ENCODE measurements at regions not wholly inside any gene's neighbourhood (a gene's known extent, or its start where the extent isn't known, plus 50 kb on each side); places are given as distances from the start of the nearest gene placed in this dataset.

DNA sequence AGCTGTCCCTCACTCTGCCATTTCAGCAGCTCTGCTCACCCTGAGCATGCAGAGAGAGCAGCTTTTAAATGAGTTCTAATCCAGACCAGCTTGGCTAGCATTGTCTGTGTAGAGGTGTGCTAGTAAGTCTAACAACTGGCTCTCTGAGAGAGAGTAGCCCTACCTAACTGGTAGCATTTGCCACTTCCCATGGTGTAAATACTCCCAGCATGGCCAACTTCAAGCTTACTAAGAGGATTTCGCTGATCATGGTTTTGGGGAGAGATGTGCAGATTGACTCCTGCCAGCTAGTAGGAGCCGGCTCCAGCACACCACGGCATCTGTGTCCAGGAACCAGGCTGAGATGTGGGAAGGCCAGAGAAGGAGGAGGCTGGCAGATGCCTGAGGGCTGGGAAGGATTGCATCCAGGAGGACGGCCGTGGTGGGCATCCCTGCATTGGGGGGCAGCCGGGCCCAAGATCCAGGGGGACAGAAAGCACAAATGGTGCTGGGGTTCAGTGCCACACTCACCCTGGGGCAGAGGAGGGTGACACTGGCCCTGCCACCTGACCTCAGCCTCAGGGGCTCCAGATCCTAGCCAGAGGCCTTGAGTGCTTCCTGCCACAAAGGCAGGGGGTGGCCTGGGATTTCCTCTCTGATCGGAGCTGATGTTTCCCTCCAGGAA lies 394.9 kb upstream of the TNRC6C start:
- Mint-ChIP-seq H3K36me3 (no peaks in the 10 kb centered on the region), H3K9me3 (no peaks in the 10 kb centered on the region), H3K4me1 (no peaks in the 10 kb centered on the region), H3K27me3 (no peaks in the 10 kb centered on the region), H3K4me3 (no peak overlapping the region), H3K27ac (no peak overlapping the region)

DNA sequence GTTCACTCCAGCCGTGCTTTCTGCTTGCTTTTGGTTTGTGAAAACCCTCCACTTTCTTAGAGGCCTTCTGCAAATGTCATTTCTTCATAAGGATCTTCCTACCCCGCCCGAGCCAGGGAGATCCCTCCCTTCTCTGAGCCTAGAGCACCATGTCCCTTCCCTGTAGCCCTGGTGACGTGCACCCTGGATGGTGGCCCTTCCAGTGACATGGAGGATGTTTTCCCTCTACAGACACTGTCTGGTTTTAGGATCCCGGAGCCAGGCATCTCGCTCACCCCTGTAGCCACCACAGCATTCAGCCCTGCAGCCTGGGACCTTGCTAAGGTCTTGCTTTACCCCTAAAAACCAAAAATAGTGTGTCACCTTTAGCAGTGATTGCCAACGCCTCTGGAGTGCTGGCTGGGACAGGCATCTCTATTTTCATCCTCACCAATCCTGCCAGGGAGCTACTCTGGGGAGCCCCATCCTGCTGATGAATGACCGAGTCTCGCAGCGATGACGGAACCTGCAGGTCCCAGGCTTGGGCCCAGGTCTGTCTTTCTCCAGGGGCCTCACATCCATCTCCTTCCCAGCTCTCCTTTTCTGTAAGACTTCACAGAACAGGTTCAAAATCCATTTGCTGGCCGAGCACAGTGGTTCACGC lies 394.1 kb upstream of the TNRC6C start:
- Mint-ChIP-seq H3K27ac (no peak overlapping the region), H3K27me3 (no peaks in the 10 kb centered on the region), H3K9me3 (no peaks in the 10 kb centered on the region), H3K4me1 (no peaks in the 10 kb centered on the region), H3K36me3 (no peaks in the 10 kb centered on the region), H3K4me3 (no peak overlapping the region)

DNA sequence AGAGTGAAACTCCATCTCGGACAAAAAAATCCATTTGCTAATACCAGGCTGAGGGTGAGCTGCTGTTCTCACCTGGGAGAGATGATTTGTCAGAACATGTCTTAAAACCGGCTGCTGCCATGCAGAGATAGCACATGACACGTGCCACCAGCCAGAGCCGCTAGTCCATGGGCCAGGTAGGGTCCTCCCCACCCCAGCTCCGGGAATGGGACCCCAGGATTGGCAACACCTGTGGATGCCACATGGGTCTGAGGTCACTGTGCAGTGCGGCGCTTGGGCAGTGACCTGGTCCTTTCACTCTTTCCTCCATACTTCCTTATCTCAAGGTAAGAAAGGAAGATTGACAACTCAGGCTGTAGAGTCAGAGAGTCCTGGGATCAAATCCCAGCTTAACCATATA lies 393.3 kb upstream of the TNRC6C start:
- H3K4me1 Mint-ChIP-seq, result no peaks in the 10 kb centered on the region
- H3K4me3 Mint-ChIP-seq, result no peak overlapping the region
- H3K27ac Mint-ChIP-seq, result no peak overlapping the region
- no peaks in the 10 kb centered on the region for H3K27me3 Mint-ChIP-seq
- H3K36me3 Mint-ChIP-seq, result no peaks in the 10 kb centered on the region
- no peaks in the 10 kb centered on the region for H3K9me3 Mint-ChIP-seq

DNA sequence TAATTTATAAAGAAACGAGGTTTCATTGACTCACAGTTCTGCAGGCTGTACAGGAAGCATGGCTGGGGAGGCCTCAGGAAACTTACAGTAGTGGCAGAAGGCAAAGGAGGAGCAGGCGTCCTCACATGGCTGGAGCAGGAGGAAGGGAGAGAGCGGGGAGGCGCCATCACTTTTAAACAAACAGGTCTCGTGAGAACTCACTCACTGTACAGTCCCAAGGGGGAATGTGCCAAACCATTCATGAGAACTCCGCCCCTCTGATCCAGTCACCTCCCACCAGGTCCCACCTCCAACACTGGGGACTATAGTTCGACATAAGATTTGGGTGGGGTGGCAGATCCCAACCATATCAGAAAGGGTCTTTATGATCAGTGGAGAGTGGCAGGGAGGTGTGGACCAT lies 392.4 kb upstream of the TNRC6C start:
- Mint-ChIP-seq H3K27me3 (no peaks in the 10 kb centered on the region), H3K9me3 (no peaks in the 10 kb centered on the region), H3K27ac (no peak overlapping the region), H3K4me1 (no peaks in the 10 kb centered on the region), H3K36me3 (no peaks in the 10 kb centered on the region), H3K4me3 (no peak overlapping the region)

DNA sequence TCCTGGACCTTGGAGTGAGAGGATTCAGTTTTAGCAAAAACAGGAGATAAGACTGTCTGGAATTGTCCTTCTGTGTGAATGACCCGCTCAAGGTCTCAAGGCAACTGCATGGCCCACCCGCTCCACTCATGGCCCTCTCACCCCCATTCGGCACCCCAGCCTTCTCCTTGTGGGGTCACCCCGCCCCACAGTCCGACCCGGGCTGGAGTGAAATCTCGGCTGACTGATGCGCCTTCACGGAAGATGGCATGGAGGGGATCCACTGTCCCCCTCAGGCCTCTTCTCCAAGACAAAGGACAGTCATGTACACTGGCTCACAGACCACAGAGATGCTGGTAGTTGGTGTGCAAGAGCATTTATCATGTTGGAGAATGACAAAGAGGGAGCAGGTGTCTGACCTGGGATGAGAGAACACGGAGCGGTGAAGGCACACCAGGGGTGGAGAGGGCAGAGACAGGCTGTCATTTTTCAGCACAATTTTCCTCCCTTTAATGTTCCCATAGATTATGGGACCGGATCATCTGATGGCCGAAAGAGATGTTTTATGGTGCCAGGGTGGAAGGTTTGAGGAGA lies 391.9 kb upstream of the TNRC6C start:
- Mint-ChIP-seq H3K4me1 (peaks cover 4% of the 10 kb centered on the region), H3K27ac (no peak overlapping the region), H3K4me3 (no peak overlapping the region), H3K9me3 (no peaks in the 10 kb centered on the region), H3K36me3 (no peaks in the 10 kb centered on the region), H3K27me3 (no peaks in the 10 kb centered on the region)

DNA sequence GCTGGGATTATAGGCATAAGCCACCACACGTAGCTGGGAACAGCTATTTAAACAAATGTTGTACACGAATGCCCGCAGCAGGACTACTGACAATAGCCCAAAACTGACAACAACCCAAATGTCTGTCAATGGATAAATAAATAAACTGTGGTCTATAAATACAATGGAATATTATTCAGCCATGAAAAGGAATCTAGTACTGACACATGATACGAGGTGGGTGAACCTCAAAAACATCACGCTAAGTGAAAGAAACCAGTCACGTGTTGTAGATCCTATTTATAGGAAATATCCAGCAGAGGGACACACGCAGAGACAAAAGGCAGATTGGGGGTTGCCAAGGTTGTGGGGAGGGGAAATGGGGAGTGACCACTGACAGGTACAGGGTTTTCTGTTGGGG lies 390.0 kb upstream of the TNRC6C start:
- no peaks in the 10 kb centered on the region for H3K9me3 Mint-ChIP-seq
- H3K27ac Mint-ChIP-seq, result no peak overlapping the region
- H3K36me3 Mint-ChIP-seq, result no peaks in the 10 kb centered on the region
- no peak overlapping the region for H3K4me3 Mint-ChIP-seq
- H3K27me3 Mint-ChIP-seq, result no peaks in the 10 kb centered on the region
- H3K4me1 Mint-ChIP-seq, result peaks cover 8% of the 10 kb centered on the region

DNA sequence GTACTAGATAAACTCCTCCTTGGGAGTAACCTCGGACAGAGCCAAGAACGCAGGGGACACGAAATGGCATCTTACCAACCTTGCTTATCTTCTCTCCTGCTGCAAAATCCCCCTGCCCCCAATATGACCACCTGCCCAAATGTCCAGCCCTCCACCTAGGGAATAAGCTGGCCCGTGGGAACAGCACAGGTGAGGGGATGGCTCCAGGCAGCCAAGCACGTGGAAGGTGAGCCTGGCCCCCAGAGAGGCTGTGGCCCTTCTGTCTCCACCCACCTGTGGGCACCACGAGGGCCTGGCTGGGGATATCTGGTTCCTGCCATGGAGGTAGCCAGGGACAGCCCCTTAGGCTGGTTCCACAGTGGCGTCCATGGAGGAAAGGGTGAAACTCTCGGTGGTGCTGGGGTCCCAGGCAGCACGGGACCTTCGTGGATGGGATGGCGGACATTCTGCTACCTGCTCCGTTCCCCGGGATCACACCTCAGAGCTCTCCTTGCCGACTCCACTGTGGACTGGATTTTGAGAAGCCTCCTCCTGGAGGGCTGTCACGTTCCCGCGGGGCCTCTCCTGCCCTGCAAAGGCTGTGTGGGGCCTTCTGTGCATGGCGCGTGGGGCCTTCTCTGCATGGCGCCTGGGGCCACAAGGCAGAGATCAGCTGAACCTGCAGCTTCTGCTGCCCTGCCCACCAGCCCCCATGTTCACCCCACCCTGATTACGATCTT lies 388.5 kb upstream of the TNRC6C start:
- no peaks in the 10 kb centered on the region for H3K27me3 Mint-ChIP-seq
- no peak overlapping the region for H3K4me3 Mint-ChIP-seq
- no peak overlapping the region for H3K27ac Mint-ChIP-seq

DNA sequence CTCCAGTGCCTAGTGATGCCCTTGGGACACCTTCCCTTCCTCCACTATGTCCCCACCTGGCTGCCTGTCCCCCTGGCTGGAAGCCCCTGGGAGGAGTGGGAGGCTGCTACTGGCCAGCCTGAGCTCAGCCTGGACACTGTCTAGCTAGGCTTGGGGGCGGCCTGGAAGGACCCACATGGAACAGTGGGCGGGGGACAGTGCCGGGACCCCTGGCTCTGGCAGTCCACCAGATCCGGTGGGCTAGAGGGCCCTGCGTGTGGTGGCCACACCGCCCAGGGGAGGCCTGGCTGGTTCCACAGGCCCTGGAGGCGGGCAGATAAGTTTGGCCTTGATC lies 388.0 kb upstream of the TNRC6C start:
- no peak overlapping the region for H3K27ac Mint-ChIP-seq
- H3K36me3 Mint-ChIP-seq, result no peaks in the 10 kb centered on the region
- H3K27me3 Mint-ChIP-seq, result no peaks in the 10 kb centered on the region
- H3K9me3 Mint-ChIP-seq, result no peaks in the 10 kb centered on the region
- H3K4me1 Mint-ChIP-seq, result peaks cover 8% of the 10 kb centered on the region
- no peak overlapping the region for H3K4me3 Mint-ChIP-seq

More for the DNA sequence above, 388.5 kb upstream of the TNRC6C start:
- H3K4me1 Mint-ChIP-seq, result peaks cover 8% of the 10 kb centered on the region
- no peaks in the 10 kb centered on the region for H3K9me3 Mint-ChIP-seq
- H3K36me3 Mint-ChIP-seq, result no peaks in the 10 kb centered on the region

DNA sequence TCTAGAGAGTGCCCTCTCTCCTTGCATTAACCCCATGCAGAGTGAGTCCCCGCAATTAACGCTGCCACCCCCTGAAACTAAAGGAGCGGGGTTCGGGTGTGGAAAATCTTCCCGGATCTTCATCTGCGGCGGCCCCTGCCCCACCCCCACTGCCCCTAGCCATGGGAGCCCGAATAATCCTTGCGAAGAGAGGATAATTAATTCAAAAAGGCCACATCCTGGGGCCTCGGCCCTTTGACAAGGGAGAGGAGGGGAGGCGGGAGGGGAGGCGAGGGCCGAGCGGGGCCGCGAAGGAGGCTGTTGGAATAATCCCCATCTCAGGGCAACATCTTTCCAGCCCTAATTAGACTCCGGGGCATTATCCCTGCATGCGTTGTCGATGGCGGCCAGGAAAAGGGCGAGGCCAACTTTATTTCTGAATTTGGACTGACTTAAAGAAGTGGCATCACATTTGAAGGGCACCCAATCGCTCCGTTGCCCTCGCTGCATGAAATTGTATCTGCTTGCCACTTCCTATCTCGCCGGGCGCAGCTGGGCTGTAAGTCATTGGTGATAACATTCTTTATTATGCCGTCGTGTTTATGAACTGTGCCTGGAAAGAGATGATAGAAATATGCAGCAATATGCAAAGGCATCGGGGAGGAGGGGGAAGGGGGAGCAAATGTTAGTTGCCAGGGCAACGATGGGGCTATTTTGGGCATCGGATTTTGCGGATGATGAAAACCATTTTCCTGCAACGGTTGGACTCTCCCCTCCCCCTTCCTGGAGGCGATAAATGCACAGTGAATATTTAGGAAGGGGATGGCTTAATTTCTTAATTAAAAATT lies 387.1 kb upstream of the TNRC6C start:
- no peak overlapping the region for H3K27ac Mint-ChIP-seq
- no peaks in the 10 kb centered on the region for H3K9me3 Mint-ChIP-seq
- no peaks in the 10 kb centered on the region for H3K36me3 Mint-ChIP-seq
- H3K4me1 Mint-ChIP-seq, result peaks cover 8% of the 10 kb centered on the region
- H3K4me3 Mint-ChIP-seq, result peak overlapping the region; percentile 70
- no peaks in the 10 kb centered on the region for H3K27me3 Mint-ChIP-seq

DNA sequence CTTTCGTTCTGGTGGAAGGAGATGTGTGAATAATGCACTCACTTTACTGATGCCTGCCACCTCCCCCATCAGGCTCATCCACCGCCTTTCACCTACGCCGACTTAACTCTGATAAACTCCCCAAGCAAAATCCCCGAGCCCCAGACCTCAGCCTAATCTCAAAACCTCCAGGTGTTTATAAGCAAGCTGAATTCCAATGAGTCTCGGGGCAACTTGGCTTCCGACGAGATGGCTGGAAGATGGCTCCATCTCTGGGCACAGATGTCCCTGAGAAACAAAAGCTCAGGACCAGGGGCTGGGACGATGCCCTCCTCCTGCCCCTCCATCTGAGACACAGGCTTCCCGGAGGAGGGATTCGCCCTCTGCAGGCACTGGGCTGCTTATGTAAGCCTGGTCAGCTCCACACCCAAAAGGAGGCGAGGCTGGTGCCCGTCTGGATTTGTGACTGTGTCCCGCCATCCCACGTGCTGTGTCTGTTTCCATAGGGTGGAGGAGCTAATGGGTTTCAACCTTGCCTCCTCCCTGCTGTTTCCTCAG lies 386.4 kb upstream of the TNRC6C start:
- H3K36me3 Mint-ChIP-seq, result no peaks in the 10 kb centered on the region
- no peak overlapping the region for H3K27ac Mint-ChIP-seq
- peaks cover 8% of the 10 kb centered on the region for H3K4me1 Mint-ChIP-seq
- H3K4me3 Mint-ChIP-seq, result peak overlapping the region; percentile 70
- no peaks in the 10 kb centered on the region for H3K27me3 Mint-ChIP-seq
- no peaks in the 10 kb centered on the region for H3K9me3 Mint-ChIP-seq

DNA sequence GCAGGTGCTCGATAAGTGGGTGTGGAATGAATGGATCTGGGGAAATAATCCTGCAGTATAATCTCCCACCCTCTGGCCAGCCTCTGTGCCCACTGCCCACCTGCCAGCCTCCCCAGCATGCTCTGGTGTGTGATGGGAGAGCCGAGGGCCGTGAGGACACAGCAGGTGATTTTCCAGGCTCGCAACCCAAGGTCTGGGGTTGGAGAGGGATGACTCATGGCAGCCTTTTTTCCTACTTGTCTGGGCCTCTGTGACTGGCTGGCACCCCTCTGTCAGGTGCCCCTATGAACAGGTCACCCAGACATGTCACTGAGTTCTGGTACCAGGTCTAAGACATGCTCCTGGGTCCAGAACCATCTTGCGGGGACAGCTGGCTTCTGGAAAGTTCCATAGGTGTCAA lies 385.7 kb upstream of the TNRC6C start:
- H3K4me3 Mint-ChIP-seq, result no peak overlapping the region
- no peaks in the 10 kb centered on the region for H3K9me3 Mint-ChIP-seq
- peaks cover 8% of the 10 kb centered on the region for H3K4me1 Mint-ChIP-seq
- H3K36me3 Mint-ChIP-seq, result no peaks in the 10 kb centered on the region
- no peaks in the 10 kb centered on the region for H3K27me3 Mint-ChIP-seq
- no peak overlapping the region for H3K27ac Mint-ChIP-seq

DNA sequence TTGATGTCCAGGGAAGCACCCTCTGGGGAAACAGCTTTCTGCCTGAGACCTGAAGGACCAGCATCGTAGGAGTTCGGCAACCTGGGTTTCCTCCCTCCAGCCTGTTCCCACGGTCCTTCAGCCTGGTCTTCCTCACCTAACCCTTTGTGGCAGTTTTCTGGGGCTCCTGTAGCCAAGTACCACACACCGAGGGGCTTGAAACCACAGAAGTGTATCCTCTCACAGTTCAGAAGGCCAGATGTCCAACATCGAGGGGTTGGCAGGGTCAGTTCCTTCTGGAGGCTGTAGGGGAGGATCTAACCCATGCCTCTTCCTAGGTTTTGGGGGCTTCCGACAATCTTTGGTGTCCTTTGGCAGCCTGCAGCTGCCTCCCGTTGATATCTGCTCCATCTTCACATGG lies 381.0 kb upstream of the TNRC6C start:
- Mint-ChIP-seq H3K27ac (no peak overlapping the region), H3K36me3 (no peaks in the 10 kb centered on the region), H3K4me3 (no peak overlapping the region), H3K4me1 (peaks cover 4% of the 10 kb centered on the region), H3K27me3 (no peaks in the 10 kb centered on the region), H3K9me3 (no peaks in the 10 kb centered on the region)

DNA sequence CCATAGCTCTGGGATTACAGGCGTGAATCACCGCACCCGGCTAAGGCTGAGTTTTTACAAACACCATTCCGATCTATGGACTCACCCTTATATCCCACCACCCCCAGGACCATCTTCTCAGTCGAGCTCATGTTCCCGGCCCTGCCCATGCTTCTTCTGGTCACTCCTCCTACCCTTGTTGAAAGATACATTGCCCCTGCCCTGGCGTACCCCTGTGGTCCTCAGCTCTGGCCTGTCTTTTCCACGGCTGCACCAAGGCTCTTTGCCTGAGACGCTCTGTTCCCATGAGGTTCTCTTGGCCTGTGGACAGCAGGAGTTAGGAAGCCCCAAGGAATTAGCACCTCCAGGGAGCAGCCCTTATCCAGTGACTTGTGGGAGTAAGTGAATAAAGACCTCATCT lies 379.4 kb upstream of the TNRC6C start:
- no peaks in the 10 kb centered on the region for H3K27me3 Mint-ChIP-seq
- H3K36me3 Mint-ChIP-seq, result no peaks in the 10 kb centered on the region
- H3K9me3 Mint-ChIP-seq, result no peaks in the 10 kb centered on the region
- H3K27ac Mint-ChIP-seq, result no peak overlapping the region
- no peak overlapping the region for H3K4me3 Mint-ChIP-seq
- H3K4me1 Mint-ChIP-seq, result peaks cover 4% of the 10 kb centered on the region

DNA sequence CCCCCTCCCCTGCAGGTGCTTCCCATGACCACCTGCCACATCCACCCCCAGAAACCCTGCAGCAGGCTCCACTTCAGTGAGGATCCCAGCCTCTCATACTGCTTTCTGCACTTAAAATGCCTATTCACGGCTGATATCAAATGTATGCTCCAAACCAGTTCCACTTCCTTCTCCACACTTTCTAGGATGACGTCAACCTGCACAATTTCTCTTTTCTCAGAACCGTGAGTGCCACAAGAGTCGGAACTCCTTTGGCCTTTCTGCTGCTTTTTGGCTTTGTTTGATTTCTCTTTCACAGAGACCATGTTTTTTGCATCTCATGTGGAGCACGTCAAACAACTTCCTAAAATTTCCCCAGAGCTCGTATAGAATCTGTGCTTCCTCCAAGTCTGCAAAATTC lies 378.8 kb upstream of the TNRC6C start:
- H3K9me3 Mint-ChIP-seq, result no peaks in the 10 kb centered on the region
- no peaks in the 10 kb centered on the region for H3K27me3 Mint-ChIP-seq
- no peak overlapping the region for H3K4me3 Mint-ChIP-seq
- peaks cover 4% of the 10 kb centered on the region for H3K4me1 Mint-ChIP-seq
- no peak overlapping the region for H3K27ac Mint-ChIP-seq
- no peaks in the 10 kb centered on the region for H3K36me3 Mint-ChIP-seq

DNA sequence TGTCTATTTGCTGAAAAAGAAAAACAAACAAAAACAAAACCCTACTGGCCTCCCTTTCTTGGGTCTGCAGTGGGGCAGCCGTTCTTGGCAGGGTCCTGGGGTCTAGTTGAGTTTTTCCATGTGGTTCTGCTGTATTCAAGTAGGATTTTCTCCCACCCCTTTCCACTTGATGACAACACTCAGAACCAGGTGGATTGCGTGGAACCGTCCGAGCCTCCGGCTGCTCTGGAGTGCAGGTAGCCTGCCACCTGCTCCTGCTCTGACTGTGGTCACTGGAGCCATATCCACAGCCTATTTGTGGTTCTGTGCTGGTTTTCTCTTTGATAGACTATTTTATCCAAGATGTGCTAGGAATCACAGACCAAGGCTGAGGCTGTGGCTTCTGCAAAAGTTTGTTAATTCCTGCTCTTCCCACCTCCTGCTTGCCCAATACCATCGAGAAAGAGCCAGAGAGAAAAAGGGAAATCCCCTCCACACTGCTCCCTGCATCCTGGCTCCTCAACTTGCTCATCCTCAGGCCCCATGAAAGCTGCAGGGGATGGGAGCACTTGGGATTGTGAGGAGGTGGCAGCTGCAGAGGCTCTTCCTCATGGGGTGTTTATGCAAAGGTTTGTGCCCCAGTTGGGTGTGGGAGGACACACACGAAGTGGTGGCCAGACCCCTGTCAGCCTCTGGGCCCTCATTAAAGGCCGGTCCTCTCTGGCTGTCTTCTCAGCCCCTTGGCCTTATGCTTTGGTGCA lies 377.8 kb upstream of the TNRC6C start:
- H3K4me1 Mint-ChIP-seq, result peaks cover 4% of the 10 kb centered on the region
- H3K27me3 Mint-ChIP-seq, result no peaks in the 10 kb centered on the region
- H3K4me3 Mint-ChIP-seq, result no peak overlapping the region
- no peak overlapping the region for H3K27ac Mint-ChIP-seq
- no peaks in the 10 kb centered on the region for H3K9me3 Mint-ChIP-seq
- H3K36me3 Mint-ChIP-seq, result no peaks in the 10 kb centered on the region

Measured in activated naive CD4-positive, alpha-beta T cell treated with anti-CD3 and anti-CD28 coated beads, Interleukin-2, amount 50 U/mL, for 24 hours (primary cell).